Fibroblast of skin of right quadriceps (primary cell): ENCODE measurements at regions not wholly inside any gene's neighbourhood (a gene's known extent, or its start where the extent isn't known, plus 50 kb on each side); places are given as distances from the start of the nearest gene placed in this dataset.

Experiments
- DNase-seq: peaks from one replicate; pipeline ENCODE4 v3.0.0-alpha.2; 2013

- DNase-seq: peak; percentile 8
Measured at GRCh38 chr13:24052547-24053518, 107.7 kb upstream of the SPATA13 start.

DNA sequence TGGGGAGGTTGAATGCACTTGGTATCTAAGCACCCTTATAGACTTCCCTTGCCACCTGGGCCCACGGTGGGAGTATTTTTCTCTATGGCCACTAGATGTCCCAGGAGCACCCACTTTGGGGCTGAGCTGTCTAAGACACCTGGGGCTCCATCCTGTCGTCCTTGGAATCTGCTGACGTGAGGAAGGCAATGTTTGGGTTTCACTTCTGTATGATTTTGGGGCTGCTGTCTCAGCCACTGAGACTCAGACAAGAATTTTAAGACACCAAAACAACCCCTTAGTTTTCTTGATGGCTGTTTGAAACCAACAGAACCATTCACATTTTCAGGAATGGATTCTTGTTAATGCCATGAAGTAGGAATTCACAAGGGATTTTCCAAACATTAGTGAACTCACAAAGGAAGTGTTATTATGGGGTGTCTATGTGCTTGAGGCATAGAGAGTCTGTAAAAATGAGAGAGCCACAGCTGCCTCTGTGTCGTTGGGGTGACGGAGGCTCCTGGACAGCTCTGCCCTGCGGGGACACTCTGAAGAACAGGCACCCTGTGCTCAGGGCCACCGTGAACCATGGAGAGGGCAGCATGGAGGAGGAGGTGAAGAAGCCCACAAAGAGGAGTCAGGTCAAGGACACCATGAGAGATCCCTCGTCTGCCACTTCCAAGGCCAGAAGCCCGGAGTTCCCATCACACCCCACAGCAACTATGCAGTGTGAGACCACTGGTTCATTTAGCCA lies 106.8 kb upstream of the SPATA13 start:
- DNase-seq: peak; percentile 58

DNA sequence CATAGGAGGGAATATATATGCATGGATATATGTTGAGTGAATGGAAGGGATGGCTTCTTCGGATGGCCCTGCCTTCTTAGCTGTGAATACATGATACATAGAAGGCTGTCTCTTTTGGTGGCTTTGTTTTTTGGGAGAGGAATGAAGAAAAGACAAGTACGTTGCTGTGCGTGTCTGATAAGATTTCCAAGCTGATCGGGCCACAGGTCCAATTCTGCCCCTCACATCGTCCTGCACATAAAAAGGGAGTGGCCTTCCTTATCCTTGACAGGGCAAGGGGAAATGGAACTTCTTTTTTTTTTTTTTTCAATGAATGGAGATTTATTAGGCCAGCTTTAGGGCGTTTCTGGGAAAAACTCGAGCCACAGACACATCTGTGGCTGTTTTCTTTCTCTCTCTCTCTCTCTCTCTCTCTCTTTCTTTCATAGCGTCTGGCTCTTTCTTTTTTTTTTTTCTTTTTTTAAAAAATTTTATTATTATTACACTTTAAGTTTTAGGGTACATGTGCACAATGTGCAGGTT lies 103.8 kb upstream of the SPATA13 start:
- no peak for DNase-seq

DNA sequence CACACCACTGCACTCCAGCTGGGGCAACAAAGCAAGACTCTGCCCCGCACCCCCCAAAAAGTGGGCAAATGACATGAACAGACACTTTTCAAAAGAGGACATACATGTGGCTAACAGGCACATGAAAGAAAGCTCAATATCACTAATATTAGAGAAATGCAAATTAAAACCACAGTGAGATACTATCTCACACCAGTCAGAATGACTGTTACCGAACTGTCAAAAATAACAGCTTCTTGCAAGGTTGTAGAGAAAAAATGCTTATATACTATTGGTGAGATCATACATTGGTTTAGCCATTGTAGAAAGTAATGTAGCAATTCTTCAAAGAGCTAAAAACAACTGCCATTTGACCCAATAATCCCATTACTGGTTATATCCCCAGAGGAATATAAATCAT lies 99.5 kb upstream of the SPATA13 start:
- DNase-seq: no peak

DNA sequence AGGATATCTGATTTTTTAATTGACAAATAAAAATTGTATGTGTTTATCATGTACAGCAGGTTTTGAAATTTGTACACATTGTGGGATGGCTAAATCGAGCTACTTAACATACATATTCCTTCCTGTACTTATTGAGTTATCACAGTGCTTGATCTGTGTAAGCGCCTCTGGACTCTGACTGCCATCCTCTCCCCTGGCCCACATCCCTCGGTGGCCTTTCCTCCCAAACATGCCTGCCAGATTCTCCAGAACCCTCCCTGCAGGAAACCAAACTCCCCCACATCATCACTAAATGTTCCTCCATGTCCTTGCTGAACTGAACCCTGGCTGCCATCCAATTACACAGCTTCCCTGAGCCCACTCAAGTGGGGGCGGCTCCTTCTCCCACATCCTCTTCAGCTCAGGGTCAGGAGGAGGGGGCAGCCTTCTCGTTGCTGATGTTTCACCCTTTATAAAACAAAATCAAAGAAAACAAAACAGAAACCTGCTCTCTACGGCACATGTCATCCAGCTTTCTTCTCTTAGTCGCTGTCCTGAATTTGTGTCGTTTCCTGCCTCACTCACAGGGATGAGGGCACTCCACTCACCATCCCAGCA lies 97.1 kb upstream of the SPATA13 start:
- no peak for DNase-seq

GRCh38 chr13:24064371-24064770 lies 96.1 kb upstream of the SPATA13 start:
- DNase-seq: no peak

GRCh38 chr13:24065176-24065575 lies 95.3 kb upstream of the SPATA13 start:
- DNase-seq: no peak

DNA sequence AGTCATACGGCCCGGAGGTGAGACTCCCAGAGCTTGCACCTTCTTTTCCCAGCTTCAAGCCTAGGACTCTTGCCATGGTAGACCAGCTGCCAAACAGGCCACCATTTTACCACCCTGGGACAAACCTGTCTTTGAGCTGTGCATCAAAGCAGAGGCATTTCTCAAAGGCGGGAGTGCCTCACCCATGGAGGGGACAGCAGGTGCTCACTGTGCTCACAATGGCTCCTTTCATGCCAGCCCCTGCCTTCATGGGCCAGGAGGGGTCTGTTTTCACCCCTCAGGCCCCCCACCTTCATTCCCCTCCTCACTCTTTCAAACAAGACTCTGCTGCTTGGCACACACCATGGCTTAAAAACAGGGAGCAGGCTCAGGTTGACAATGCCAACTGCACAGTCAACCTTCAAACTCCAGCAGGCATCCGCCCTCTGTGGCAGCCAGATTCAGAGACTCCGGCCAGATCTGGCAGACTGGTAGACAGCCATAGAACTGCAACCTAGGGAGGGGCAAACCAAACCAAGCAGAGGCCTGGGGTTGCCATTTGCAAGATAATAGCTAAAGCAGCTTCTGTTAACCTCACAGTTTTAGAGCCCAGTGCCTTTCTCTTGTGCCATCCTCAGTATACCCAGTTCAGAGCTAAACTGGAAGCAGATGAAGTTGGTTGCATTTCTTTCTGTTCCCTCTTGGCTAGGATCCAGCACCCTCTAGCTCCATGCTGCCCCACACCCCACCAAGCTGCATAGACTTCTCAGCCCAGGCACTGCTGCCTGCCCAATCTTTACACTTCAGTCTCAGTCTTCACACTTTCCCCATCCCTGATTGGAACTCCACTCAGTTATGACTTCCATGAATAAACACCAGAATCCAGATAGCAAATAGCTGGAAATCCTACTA lies 93.9 kb upstream of the SPATA13 start:
- no peak for DNase-seq

DNA sequence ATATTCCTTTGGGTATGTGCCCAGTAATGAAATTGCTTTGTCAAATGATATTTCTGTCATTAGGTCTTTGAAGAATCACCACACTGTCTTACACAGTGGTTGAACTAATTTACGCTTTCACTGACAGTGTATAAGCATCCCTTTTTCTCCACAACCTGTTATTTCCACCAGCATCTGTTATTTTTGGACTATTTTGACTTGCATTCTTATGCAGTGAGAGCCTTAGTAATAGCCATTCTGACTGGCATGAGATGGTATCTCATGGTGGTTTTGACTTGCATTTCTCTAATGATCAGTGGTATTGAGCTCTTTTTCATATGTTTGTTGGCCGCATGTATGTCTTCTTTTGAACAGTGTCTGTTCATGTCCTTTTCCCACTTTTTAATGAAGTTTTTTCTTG lies 92.0 kb upstream of the SPATA13 start:
- peak; percentile 28 for DNase-seq

DNA sequence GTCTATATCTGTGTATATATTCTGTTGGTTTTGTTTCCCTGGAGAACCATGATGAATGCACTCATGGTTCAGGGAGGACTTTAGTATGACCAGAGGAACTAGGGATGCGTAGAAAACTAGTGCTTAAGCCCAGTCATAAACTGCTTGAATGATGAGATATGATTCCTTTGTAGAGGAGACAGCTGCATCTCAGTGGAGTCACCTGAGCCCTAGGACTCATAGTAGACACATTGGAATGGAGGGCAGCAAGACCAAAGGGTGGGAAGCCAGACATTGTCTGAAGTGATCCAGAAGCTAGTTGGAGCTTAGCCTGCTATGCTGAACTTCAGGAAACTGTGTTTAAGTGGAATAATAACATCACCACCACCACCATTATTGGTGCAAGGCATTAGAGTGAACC lies 89.5 kb upstream of the SPATA13 start:
- DNase-seq: no peak

GRCh38 chr13:24071423-24072075 lies 89.0 kb upstream of the SPATA13 start:
- no peak for DNase-seq

- no peak for DNase-seq
Measured at GRCh38 chr13:24073657-24074056, 86.9 kb upstream of the SPATA13 start.

DNA sequence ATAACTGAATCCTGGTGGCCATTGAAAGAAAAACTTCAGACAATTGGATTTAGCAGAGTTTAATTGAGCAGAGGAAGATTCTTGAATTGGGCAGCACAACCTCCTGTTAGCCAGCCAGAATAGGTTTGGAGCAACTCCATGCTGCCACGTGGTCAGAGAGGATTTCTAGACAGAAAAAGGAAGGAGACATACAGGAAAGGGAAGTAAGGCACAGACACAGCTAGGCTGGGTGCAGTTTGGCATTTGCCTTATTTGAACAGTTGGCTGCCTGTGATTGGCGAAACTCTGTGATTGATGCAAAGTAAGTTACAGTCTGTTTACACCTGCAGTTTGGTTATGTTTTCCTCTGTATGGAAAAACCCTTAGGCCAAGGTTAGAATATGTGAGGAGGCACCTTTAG lies 85.8 kb upstream of the SPATA13 start:
- DNase-seq: no peak

GRCh38 chr13:24075137-24075975 lies 85.2 kb upstream of the SPATA13 start:
- no peak for DNase-seq

- DNase-seq: no peak
Measured at GRCh38 chr13:24076109-24076508, 84.4 kb upstream of the SPATA13 start.

DNA sequence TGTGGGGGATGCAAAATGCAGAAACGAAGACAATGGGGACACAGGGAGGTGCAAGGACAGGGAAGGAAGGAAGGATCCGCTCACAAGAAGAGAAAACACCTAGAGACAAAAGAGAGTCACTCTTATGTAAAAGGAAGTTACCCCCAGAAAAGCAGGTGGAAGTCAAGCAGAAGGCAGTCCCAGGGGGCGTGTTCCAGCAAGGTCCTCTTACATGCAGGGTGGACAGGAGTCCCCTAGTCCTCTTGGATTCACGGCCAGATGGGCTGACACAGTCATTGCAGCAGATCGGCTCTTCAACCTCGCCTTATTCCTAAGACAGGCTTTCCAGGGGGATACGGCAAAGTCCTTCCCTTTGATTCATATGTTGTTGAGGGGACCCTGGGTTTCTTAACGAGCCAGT lies 83.9 kb upstream of the SPATA13 start:
- no peak for DNase-seq

DNA sequence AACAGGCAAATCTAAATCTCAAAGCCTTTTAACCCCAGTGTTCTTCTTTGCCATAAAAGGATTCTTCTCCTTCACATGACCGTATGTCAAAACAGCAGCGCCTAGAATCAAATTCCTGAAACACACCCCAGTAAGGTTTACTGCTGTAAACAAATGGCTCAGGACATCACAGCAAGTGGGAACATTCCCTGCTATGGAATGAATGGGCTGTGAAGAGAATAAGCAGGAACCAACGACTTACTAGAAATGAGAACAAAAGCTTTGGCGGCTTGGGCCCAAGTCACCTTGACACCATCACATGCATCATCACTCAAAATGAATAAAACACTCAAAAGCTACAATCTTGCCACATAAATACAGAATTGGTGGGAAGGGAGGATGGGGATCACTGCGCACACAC lies 80.4 kb upstream of the SPATA13 start:
- no peak for DNase-seq

GRCh38 chr13:24081387-24081786 lies 79.1 kb upstream of the SPATA13 start:
- no peak for DNase-seq

DNA sequence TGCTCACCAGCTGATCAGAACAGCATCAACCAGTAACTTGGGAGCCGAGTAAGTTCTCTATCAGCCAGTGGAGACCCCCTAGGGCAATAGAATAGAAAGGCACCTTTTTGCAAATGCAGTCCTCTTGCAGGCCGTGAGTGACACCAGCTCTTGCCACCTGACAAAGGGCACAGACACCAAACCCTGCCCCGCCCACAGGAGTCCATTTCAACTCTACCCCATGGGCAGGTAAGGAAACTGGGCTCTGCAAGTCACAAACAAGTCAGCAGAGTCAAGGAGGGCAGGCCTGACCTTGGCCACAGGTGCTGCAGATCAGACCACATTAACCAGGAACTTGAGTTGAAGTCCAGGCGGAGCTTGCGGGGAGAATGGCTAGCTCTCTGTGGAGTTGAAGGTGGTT lies 77.4 kb upstream of the SPATA13 start:
- DNase-seq: no peak

DNA sequence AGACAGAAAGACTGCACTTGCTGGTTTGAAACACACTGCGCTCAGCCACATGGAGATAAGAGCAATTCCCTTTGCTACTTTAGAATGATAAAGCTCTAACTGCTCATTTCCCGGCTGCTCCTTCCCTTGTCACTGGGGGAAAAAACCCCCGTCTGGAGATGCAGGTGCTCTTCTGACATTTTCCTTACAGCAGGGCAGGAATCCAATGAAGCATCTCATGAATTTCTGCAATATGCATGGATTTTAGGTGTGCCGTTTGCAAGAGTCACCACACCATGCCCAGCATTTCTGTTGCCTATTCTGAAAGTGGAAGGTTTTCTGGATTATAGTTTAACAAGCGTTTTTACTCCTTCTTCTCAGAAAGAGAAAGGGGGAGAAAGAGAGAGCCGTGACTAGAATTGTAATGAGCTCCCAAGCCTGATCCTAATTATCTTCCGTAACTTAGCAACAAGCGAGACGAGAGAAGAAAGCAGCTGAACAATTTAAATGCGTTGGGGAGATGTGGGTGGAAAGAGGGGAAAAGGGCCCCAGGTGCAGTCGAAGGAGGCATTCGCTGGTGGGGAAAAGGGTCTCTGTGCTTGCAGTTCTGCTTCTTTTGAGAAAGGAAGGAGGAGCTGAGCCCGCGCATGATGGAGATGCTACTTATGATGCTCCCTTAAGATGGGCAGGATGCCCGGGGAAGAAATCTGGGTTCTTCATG lies 76.6 kb upstream of the SPATA13 start:
- DNase-seq: no peak
